KMS-11 (cell line): ENCODE measurements at regions not wholly inside any gene's neighbourhood (a gene's known extent, or its start where the extent isn't known, plus 50 kb on each side); places are given as distances from the start of the nearest gene placed in this dataset.

ENCODE experiments used
- H2AFZ ChIP-seq: fragments of 200-600 bp; sonication (generic); 2 replicates; pipeline ENCODE4 v1.6.1; 2016; ENCODE audit warnings: antibody characterized with exemption, mixed run types, low read depth
- H3K27ac ChIP-seq: fragments of 200-600 bp; sonication (generic); 2 replicates; pipeline ENCODE4 v1.6.1; 2016; ENCODE audit warnings: mild to moderate bottlenecking, mixed run types
- H3K27me3 ChIP-seq: fragments of 200-600 bp; sonication (generic); 2 replicates; pipeline ENCODE4 v1.6.1; 2017; ENCODE audit warnings: mild to moderate bottlenecking, low read depth, mixed run types, moderate library complexity; ENCODE audit not compliant: insufficient read depth
- H3K36me3 ChIP-seq: fragments of 200-600 bp; sonication (generic); 2 replicates; pipeline ENCODE4 v1.6.1; 2017; ENCODE audit warnings: mild to moderate bottlenecking, mixed run types; ENCODE audit not compliant: insufficient read depth
- H3K4me1 ChIP-seq: fragments of 200-600 bp; sonication (generic); 2 replicates; pipeline ENCODE4 v1.6.1; 2016; ENCODE audit warnings: mild to moderate bottlenecking, low read depth, mixed run types; ENCODE audit not compliant: poor library complexity, severe bottlenecking
- H3K4me2 ChIP-seq: fragments of 200-600 bp; sonication (generic); 2 replicates; pipeline ENCODE4 v1.7.0; 2016; ENCODE audit warnings: mild to moderate bottlenecking, mixed run types
- H3K4me3 ChIP-seq: fragments of 200-600 bp; sonication (generic); IDR thresholded peaks from 2 replicates; pipeline ENCODE4 v1.6.1; 2017; ENCODE audit warnings: low read depth, low read length, mixed read lengths; ENCODE audit not compliant: insufficient read depth
- H3K79me2 ChIP-seq: fragments of 200-600 bp; sonication (generic); 2 replicates; pipeline ENCODE4 v1.6.1; 2016; ENCODE audit warnings: low read depth, mixed run types; ENCODE audit not compliant: insufficient read depth
- H3K9ac ChIP-seq: fragments of 200-600 bp; sonication (generic); 2 replicates; pipeline ENCODE4 v1.6.1; 2016; ENCODE audit warnings: mild to moderate bottlenecking, mixed run types
- H4K20me1 ChIP-seq: fragments of 200-600 bp; sonication (generic); 2 replicates; pipeline ENCODE4 v1.6.1; 2016; ENCODE audit warnings: mild to moderate bottlenecking, mixed run types; ENCODE audit not compliant: insufficient read depth
- TF ChIP-seq, protein P1 (sequence below): fragments of 200-600 bp; sonication (generic); conservative IDR thresholded peaks from 2 replicates; pipeline ENCODE4 v1.6.1; 2017; ENCODE audit warnings: low read depth, mild to moderate bottlenecking, antibody characterized with exemption, low read length, moderate library complexity, mixed read lengths

DNA sequence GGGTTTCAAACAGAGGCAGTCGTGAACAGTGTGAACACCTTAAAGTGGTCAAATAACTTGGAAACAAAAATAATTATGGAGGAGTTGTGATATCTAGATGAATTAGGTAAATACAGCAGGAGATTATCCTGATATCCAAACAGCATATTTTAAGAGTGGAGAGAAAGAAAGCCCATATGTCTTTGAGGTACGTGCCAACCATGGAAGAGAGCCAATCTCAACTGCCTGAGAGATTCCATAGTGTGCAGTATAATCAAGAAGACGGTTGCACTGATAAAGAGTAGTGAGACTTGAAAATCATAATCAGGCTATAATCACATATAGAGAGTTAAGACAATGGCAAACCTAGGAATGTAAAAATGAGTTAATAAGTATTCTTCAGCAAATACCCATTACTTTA is 472.8 kb upstream of the SLITRK5 start:
- H2AFZ ChIP-seq = no peak overlapping the region
- TF ChIP-seq, protein P1, sequence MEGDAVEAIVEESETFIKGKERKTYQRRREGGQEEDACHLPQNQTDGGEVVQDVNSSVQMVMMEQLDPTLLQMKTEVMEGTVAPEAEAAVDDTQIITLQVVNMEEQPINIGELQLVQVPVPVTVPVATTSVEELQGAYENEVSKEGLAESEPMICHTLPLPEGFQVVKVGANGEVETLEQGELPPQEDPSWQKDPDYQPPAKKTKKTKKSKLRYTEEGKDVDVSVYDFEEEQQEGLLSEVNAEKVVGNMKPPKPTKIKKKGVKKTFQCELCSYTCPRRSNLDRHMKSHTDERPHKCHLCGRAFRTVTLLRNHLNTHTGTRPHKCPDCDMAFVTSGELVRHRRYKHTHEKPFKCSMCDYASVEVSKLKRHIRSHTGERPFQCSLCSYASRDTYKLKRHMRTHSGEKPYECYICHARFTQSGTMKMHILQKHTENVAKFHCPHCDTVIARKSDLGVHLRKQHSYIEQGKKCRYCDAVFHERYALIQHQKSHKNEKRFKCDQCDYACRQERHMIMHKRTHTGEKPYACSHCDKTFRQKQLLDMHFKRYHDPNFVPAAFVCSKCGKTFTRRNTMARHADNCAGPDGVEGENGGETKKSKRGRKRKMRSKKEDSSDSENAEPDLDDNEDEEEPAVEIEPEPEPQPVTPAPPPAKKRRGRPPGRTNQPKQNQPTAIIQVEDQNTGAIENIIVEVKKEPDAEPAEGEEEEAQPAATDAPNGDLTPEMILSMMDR = no peak

GRCh38 chr13:87206708-87207107 is 464.5 kb upstream of the SLITRK5 start:
- Histone ChIP-seq H3K27me3 (no peaks in the 10 kb centered on the region), H3K27ac (no peak overlapping the region), H3K36me3 (no peaks in the 10 kb centered on the region), H2AFZ (no peak overlapping the region), H3K4me3 (no peak overlapping the region), H3K4me1 (no peaks in the 10 kb centered on the region), H3K4me2 (no peak overlapping the region), H3K9ac (no peak overlapping the region), H3K79me2 (no peaks in the 10 kb centered on the region), H4K20me1 (no peaks in the 10 kb centered on the region)
- TF ChIP-seq, protein P1 = no peak

More for the DNA sequence above, 472.8 kb upstream of the SLITRK5 start:
- no peaks in the 10 kb centered on the region for H4K20me1 ChIP-seq
- H3K4me1 ChIP-seq = no peaks in the 10 kb centered on the region
- H3K4me3 ChIP-seq = no peak overlapping the region
- no peak overlapping the region for H3K9ac ChIP-seq
- H3K36me3 ChIP-seq = no peaks in the 10 kb centered on the region
- no peaks in the 10 kb centered on the region for H3K79me2 ChIP-seq
- no peak overlapping the region for H3K4me2 ChIP-seq
- no peak overlapping the region for H3K27ac ChIP-seq
- H3K27me3 ChIP-seq = no peaks in the 10 kb centered on the region

DNA sequence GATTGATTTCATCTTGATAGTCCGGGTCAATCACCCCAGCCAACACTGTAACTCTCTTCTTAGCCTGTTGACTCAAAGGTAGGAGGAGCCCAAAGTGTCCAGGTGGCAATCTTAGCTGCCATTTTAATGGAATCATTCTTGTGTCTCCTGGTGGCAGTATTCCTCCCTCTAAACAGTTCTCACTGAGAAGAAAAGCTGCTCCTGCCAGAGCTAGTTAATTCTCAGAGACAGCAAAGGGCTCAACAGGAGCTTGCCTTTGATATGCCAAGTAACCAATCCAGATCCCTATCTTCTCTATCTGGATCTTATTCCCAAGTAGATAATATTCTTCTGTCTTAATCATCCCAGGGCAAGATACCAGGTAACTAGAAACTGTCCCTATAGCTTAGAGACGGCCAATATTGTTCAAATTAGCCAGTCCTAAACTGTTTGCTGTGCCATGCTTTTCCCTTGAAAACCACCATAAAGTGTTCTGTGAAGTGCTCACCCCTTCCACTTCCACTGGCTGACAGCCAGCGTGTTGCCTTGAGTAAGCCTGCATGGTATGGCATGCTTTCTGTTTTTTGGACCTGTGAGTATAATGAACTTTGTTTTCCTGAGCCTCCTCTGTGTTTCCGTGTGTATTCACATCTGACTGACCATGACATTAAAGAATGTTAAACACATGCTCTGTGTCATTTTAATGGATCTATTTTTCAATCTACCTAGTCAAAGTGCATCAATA is 463.7 kb upstream of the SLITRK5 start:
- Histone ChIP-seq H3K27me3 (no peaks in the 10 kb centered on the region), H3K4me2 (no peak overlapping the region), H2AFZ (no peak overlapping the region), H4K20me1 (no peaks in the 10 kb centered on the region), H3K9ac (no peak overlapping the region), H3K27ac (no peak overlapping the region), H3K36me3 (no peaks in the 10 kb centered on the region), H3K4me3 (no peak overlapping the region), H3K79me2 (no peaks in the 10 kb centered on the region), H3K4me1 (no peaks in the 10 kb centered on the region)
- TF ChIP-seq, protein P1 = no peak

GRCh38 chr13:87208636-87209035 is 462.5 kb upstream of the SLITRK5 start:
- Histone ChIP-seq H4K20me1 (no peaks in the 10 kb centered on the region), H3K9ac (no peak overlapping the region), H3K4me1 (no peaks in the 10 kb centered on the region), H3K27me3 (no peaks in the 10 kb centered on the region), H2AFZ (no peak overlapping the region), H3K79me2 (no peaks in the 10 kb centered on the region), H3K4me3 (no peak overlapping the region), H3K36me3 (no peaks in the 10 kb centered on the region), H3K27ac (no peak overlapping the region), H3K4me2 (no peak overlapping the region)
- TF ChIP-seq, protein P1 = no peak
